22Rv1 (cell line): ENCODE measurements at regions not wholly inside any gene's neighbourhood (a gene's known extent, or its start where the extent isn't known, plus 50 kb on each side); places are given as distances from the start of the nearest gene placed in this dataset.

Experiments used
- H3K27ac ChIP-seq: fragments of 450-650 bp; 2 replicates; pipeline ENCODE4 v1.5.1; 2017
- CTCF ChIP-seq: fragments of 450-650 bp; IDR thresholded peaks from 2 replicates; pipeline ENCODE4 v1.5.1; 2017; ENCODE audit warnings: mild to moderate bottlenecking
- ZFX ChIP-seq: fragments of 450-650 bp; IDR thresholded peaks from 2 replicates; pipeline ENCODE4 v1.6.1; 2017; ENCODE audit warnings: antibody characterized with exemption, borderline replicate concordance

DNA sequence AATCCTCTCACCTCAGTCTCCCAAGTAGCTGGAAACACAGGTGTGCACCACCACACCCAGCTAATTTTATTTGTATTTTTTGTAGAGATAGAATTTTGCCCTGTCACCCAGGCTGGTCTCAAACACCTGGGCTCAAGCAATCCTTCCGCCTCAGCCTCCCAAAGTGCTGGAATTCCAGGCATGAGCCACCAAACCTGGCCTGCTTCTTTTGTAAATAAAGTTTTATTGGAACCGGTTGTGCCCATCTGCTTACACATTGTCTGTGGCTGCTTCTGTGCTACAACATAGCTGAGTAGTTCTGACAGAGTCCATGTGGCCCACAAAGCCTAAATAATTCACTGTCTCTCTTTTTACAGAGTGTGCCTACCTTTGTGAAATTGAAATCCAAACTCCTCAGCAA, 109.7 kb upstream of the NRSN1 start:
- TF ChIP-seq CTCF: no peak
- H3K27ac ChIP-seq: no peak overlapping the region

GRCh38 chr6:24016857-24017256, 109.2 kb upstream of the NRSN1 start:
- no peak overlapping the region for H3K27ac ChIP-seq
- no peak for TF ChIP-seq ZFX
- TF ChIP-seq CTCF: no peak

- TF ChIP-seq ZFX (no peak), CTCF (no peak)
- H3K27ac ChIP-seq: no peak overlapping the region
These were observed 106.6 kb upstream of the NRSN1 start for GRCh38 chr6:24019393-24019792.

DNA sequence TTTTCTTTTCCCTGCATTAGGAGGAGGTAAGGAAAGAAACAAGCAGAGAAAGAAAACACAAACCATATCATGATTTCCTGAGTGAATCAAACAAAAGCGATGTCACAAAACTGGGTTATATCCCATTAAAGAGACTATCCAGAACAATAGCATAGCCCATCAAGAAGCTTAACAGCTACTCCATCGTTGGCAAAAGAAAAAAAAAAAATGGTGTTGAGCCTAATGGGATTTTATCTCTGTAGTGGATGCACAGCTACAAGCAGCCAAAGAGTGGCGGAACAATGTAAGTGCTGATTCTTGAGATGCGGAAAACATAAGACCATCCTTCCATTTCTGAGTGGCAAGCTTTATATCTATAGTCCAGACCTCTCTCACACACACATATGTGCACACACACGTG, 106.2 kb upstream of the NRSN1 start:
- H3K27ac ChIP-seq: no peak overlapping the region
- TF ChIP-seq ZFX: no peak
- TF ChIP-seq CTCF: no peak

DNA sequence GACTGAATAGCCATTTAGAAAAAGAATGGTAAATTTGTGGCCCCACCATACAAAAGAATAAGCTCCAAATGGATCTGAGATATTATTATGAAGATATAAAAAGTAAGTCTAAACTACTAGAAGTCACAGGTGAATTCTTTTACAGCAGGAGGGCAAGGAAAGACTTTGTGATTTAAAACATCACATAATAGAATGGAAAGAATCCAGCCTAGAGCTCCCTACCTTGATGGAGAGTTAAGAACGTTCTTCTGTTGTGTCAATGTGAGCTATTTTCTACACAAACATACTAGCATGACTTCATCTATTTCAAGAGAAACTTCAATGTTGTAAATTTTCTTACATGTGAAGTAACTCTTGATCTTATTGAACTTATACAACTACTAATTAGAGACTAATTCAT, 100.0 kb upstream of the NRSN1 start:
- TF ChIP-seq ZFX (no peak), CTCF (no peak)

DNA sequence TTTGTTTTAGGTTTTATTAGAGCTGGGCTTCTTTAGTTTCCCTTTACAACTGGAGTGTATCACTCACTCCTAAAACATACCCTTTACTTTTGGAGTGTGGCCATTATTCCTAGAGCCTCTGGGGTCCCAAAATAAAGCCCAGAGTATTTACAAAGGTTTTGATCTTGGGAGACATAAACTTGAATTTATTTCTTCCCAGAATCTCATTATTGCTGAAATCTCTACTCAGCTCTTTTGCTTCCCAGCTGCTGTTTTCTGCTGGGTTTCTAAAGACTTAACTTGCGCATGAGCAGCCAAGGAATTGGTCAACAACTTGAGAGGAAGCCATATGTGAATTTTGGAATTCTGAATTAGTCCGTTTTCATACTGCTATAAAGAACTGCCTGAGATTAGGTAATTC, 94.5 kb upstream of the NRSN1 start:
- no peak overlapping the region for H3K27ac ChIP-seq
- TF ChIP-seq ZFX: no peak
- no peak for TF ChIP-seq CTCF

More for the DNA sequence above, 100.0 kb upstream of the NRSN1 start:
- H3K27ac ChIP-seq: no peak overlapping the region

DNA sequence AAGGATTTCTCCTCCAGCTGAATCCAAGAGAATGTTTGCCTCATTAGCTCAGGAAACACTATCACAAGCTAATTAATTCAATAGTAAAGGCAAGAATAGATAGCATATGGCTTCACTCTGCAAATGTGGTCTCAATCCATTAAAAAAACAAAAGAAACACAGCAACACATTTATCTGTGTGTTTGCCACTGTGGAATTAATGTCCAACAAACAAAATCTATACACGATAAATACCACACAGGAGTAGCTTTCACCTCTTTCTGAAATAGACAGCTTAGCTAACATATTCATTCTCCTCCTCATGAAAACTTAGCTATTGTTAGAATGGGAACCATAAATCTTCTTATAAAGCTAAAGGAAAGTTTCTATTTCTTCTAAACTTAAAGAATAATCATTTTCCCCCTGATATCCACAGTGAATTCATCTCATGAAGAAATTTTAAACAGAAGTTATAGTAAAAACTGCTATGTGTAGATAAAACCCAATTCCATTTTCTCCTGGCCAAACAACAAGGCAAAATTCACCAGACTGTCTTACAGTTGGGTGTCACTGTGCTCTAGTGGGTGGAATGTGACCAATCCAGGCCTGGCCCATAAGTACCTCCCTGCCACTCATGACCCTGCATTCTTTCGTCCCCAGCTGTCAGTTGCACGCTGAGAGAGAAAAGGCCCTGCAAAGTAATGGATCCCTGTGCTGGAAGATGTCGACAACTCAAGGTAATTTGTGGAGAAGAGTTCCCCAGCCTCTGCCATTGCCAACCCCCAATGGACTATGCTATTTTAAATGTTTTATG, 92.9 kb upstream of the NRSN1 start:
- no peak overlapping the region for H3K27ac ChIP-seq
- TF ChIP-seq ZFX (no peak), CTCF (no peak)
